HepG2 (cell line): ENCODE measurements at regions not wholly inside any gene's neighbourhood (a gene's known extent, or its start where the extent isn't known, plus 50 kb on each side); places are given as distances from the start of the nearest gene placed in this dataset.

Experiments
- CAMTA2 ChIP-seq: sonication (generic); formaldehyde crosslinking; IDR thresholded peaks from 2 replicates; pipeline ENCODE4 v1.4.0; 2020; ENCODE audit warnings: mild to moderate bottlenecking, missing genetic modification reagents, borderline replicate concordance
- JARID2 ChIP-seq: sonication (generic); formaldehyde crosslinking; IDR thresholded peaks from 2 replicates; pipeline ENCODE4 v1.8.1; 2023; ENCODE audit warnings: missing genetic modification reagents, inconsistent platforms; ENCODE audit not compliant: insufficient replicate concordance
- YEATS2 ChIP-seq: sonication (generic); formaldehyde crosslinking; IDR thresholded peaks from 2 replicates; pipeline ENCODE4 v1.4.0; 2020; ENCODE audit warnings: missing genetic modification reagents, borderline replicate concordance
- ZNF335 ChIP-seq: sonication (generic); formaldehyde crosslinking; IDR thresholded peaks from 2 replicates; pipeline ENCODE4 v1.4.0; 2020; ENCODE audit warnings: missing genetic modification reagents
- ZNF407 ChIP-seq: sonication (generic); formaldehyde crosslinking; IDR thresholded peaks from one replicate; pipeline ENCODE4 v1.5.1; 2020; ENCODE audit warnings: mild to moderate bottlenecking, missing genetic modification reagents; ENCODE audit errors: not compliant biosample characterization
- ZNF616 ChIP-seq: sonication (generic); formaldehyde crosslinking; IDR thresholded peaks from 2 replicates; pipeline ENCODE4 v1.5.0; 2020; ENCODE audit warnings: low read depth, mild to moderate bottlenecking, missing genetic modification reagents
- TF ChIP-seq, protein P1 (sequence below): sonication (generic); formaldehyde crosslinking; IDR thresholded peaks from 2 replicates; pipeline ENCODE4 v1.4.0; 2020; ENCODE audit warnings: missing genetic modification reagents

GRCh38 chr5:103408408-103408807 is 149.8 kb downstream of the MACIR start (continued):
- TF ChIP-seq ZNF407 (CRISPR knock-in tag) (no peak), JARID2 (no peak), ZNF335 (no peak), YEATS2 (CRISPR knock-in tag) (no peak), CAMTA2 (CRISPR knock-in tag) (no peak), ZNF616 (CRISPR knock-in tag) (no peak)
- TF ChIP-seq, protein P1, sequence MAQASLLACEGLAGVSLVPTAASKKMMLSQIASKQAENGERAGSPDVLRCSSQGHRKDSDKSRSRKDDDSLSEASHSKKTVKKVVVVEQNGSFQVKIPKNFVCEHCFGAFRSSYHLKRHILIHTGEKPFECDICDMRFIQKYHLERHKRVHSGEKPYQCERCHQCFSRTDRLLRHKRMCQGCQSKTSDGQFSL (CRISPR knock-in tag): no peak
